BJ (cell line): ENCODE measurements at regions not wholly inside any gene's neighbourhood (a gene's known extent, or its start where the extent isn't known, plus 50 kb on each side); places are given as distances from the start of the nearest gene placed in this dataset.

ENCODE experiments used
- CTCF ChIA-PET: fragments of 350-600 bp; formaldehyde crosslinking; extraction: SDS; loops from one replicate; lab custom pipeline; 2021; ENCODE audit warnings: antibody characterized with exemption, inconsistent platforms; lab: Yijun Ruan, JAX
- POLR2A ChIA-PET: fragments of 300-600 bp; sonication (Branson Sonifier 250); formaldehyde crosslinking; extraction: SDS; loops from one replicate; lab custom pipeline; 2021; ENCODE audit warnings: antibody characterized with exemption; lab: Charles Lee
- DNase-seq: peaks from one replicate; pipeline ENCODE4 v3.0.0-alpha.2; 2011; ENCODE audit warnings: low read depth
- H3K27me3 ChIP-seq: 2 replicates; pipeline ENCODE4 v1.6.0; 2011; ENCODE audit warnings: low read length; ENCODE audit not compliant: control insufficient read depth, insufficient read depth
- H3K36me3 ChIP-seq: 2 replicates; pipeline ENCODE4 v1.5.1; 2011; ENCODE audit warnings: low read length; ENCODE audit not compliant: control insufficient read depth, insufficient read depth
- H3K4me3 ChIP-seq: 2 replicates; pipeline ENCODE4 v1.5.1; 2011; ENCODE audit warnings: low read depth, mild to moderate bottlenecking, control low read depth, low read length
- CTCF ChIP-seq: IDR thresholded peaks from 2 replicates; pipeline ENCODE4 v1.5.1; 2011; ENCODE audit warnings: low read depth, mild to moderate bottlenecking, control low read depth, inconsistent platforms, low read length, moderate library complexity; ENCODE audit not compliant: insufficient read depth

GRCh38 chr22:26996154-26996553 is 338.8 kb downstream of the MIAT start:
- DNase-seq = no peak
- Histone ChIP-seq H3K4me3 (no peak overlapping the region), H3K27me3 (no peaks in the 10 kb centered on the region; the same call in none of the 2 replicates), H3K36me3 (no peaks in the 10 kb centered on the region)
- ChIA-PET POLR2A (no interaction called here), CTCF (no interaction called here)
- no peak for TF ChIP-seq CTCF

DNA sequence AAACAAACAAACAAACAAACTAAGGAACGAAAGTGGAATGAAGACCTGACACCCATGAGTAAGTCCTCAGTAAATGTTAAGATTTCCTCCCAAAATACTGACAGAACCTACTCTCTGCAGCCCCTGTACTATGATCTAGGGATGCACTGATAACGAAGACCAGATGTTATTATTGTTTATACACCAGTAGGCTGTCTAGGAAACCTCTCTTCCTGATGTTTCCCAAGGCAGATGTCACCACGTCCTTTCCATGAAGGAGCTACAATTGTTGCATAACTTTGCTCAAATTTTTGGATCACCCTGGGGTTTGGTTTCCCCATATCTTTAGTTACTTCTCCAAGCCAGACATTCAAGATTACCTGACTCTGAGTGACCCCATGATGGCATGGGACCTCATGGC is 340.7 kb downstream of the MIAT start:
- H3K4me3 ChIP-seq = no peak overlapping the region
- no peak for TF ChIP-seq CTCF
- H3K27me3 ChIP-seq = peaks cover under 1% of the 10 kb centered on the region
- no peak for DNase-seq
- POLR2A ChIA-PET = no interaction called here
- H3K36me3 ChIP-seq = no peaks in the 10 kb centered on the region
- CTCF ChIA-PET = no interaction called here

DNA sequence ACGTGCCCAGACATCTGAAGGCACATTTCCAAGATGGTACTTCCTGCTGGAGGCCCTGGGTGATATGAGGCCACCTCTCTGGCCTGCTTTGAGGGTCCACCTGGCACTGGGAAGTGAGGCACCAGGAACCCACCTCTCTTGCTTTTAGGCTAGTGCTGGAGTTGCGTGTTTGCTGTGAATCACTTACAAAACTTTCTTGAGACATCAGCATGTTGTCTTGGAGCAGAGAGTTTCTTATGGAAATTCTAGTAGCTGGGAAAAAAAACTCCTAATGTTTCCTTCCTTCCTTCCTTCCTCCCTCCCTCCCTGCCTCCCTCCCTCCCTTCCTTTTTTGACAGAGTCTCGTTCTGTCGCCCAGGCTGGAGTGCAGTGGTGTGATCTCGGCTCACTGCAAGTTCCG is 341.3 kb downstream of the MIAT start:
- ChIA-PET POLR2A (no interaction called here), CTCF (no interaction called here)
- no peak for TF ChIP-seq CTCF
- Histone ChIP-seq H3K27me3 (peaks cover 2% of the 10 kb centered on the region), H3K36me3 (no peaks in the 10 kb centered on the region), H3K4me3 (no peak overlapping the region)
- DNase-seq = no peak

DNA sequence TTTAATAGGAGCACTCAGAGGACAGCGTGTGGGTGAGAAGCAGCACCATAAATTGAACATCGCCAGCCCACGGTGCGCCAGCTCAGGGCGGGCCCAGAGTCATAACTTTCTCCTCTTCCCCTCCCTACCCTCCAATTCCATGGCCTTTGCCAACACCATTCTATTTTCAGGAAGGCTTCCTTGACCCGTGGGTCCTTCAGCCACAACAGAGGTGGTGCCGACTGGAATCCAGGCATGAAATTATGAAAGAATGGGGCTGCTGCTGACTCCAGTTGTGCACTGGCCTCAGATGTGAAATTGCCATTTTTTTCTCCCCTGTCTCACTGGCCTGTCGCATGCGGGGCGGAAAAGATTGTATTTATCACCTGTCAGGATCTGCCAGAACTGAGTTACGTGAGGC is 345.9 kb downstream of the MIAT start:
- TF ChIP-seq CTCF = no peak
- POLR2A ChIA-PET = no interaction called here
- peaks cover 2% of the 10 kb centered on the region for H3K27me3 ChIP-seq

DNA sequence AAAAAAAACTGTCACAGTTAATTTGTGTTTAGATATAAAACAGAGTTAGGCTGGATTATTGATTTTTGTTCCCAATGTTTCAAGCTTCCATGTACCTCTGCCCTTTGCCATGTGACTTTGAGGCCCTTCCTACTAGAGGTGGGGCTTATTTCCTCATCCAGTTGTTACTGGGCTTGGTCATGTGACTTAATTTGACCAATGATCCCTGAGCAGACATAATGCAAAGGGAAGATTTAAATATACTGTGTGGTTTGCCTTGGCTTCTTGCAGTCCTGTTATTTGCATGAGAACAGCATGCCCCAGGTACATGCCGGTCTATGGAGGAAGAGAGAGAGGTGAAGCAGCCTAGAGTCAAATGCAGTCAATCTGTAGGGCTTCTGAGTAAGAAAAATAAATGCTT is 347.0 kb downstream of the MIAT start:
- no peaks in the 10 kb centered on the region for H3K36me3 ChIP-seq
- no peak for TF ChIP-seq CTCF
- no peak overlapping the region for H3K4me3 ChIP-seq
- no peak for DNase-seq
- CTCF ChIA-PET = interaction anchor here (0.6 kb wide), 1 partner anchor 66 kb away, joined by 3 read pairs; no protein-coding TSS in a partner anchor
- POLR2A ChIA-PET = no interaction called here
- peaks cover 2% of the 10 kb centered on the region for H3K27me3 ChIP-seq

More for the DNA sequence above, 345.9 kb downstream of the MIAT start:
- CTCF ChIA-PET = no interaction called here
- DNase-seq = no peak
- Histone ChIP-seq H3K4me3 (no peak overlapping the region), H3K36me3 (no peaks in the 10 kb centered on the region)
